ENCODE measurements at regions not wholly inside any gene's neighbourhood (a gene's known extent, or its start where the extent isn't known, plus 50 kb on each side); places are given as distances from the start of the nearest gene placed in this dataset.

GRCh38 chr6:156398371-156398770 lies 378.8 kb upstream of the ARID1B start:
- Histone ChIP-seq H3K4me2 (no peak overlapping the region), H3F3A (replicated peaks; ENCODE audit: low read depth) (no peaks in the 10 kb centered on the region), H3K79me2 (replicated peaks; ENCODE audit: insufficient read depth) (no peaks in the 10 kb centered on the region), H3K36me3 (ENCODE audit: insufficient read depth) (no peaks in the 10 kb centered on the region), H3K9me2 (ENCODE audit: insufficient read depth) (peaks cover 3% of the 10 kb centered on the region), H3K27me3 (ENCODE audit: insufficient read depth) (no peaks in the 10 kb centered on the region; the same call in 1 of the 2 replicates), H2AFZ (peak overlapping the region; percentile 90; the same call in 1 of the 2 replicates), H3K4me3 (no peak overlapping the region), H3K27ac (ENCODE audit: low read depth) (no peak overlapping the region), H3K4me1 (ENCODE audit: insufficient read depth) (peaks cover 23% of the 10 kb centered on the region), H4K20me1 (replicated peaks; ENCODE audit: insufficient read depth) (no peaks in the 10 kb centered on the region)
- Mint-ChIP-seq H3K27me3 (ENCODE audit: insufficient read depth, low read depth, poor library complexity) (no peaks in the 10 kb centered on the region), H3K36me3 (ENCODE audit: low read depth) (no peaks in the 10 kb centered on the region), H3K27ac (no peak overlapping the region), H3K9me3 (no peaks in the 10 kb centered on the region; the same call in 1 of the 3 replicates), H3K4me3 (no peak overlapping the region), H3K4me1 (peaks cover 23% of the 10 kb centered on the region)
- no peak for ATAC-seq
- TF ChIP-seq POLR2AphosphoS5 (IDR thresholded peaks at IDR 0.05; ENCODE audit: low read depth) (no peak), JUNB (IDR thresholded peaks at IDR 0.05; ENCODE audit: unreplicated experiment) (no peak), EZH2phosphoT487 (IDR thresholded peaks at IDR 0.05; ENCODE audit: unreplicated experiment) (no peak), ZNF114 (CRISPR knock-in tag; IDR thresholded peaks at IDR 0.05) (no peak), STAT1 (IDR thresholded peaks at IDR 0.05; ENCODE audit: unreplicated experiment) (no peak), REST (IDR thresholded peaks at IDR 0.05; ENCODE audit: unreplicated experiment) (no peak), NANOG (IDR thresholded peaks at IDR 0.05; ENCODE audit: borderline replicate concordance) (no peak), ZNF462 (CRISPR knock-in tag; IDR thresholded peaks at IDR 0.05) (no peak), CREB1 (CRISPR knock-in tag; IDR thresholded peaks at IDR 0.05; ENCODE audit: low read depth) (no peak), EZH2 (IDR thresholded peaks at IDR 0.05; ENCODE audit: low read depth, unreplicated experiment) (no peak), ZNF331 (CRISPR knock-in tag; IDR thresholded peaks at IDR 0.05; ENCODE audit: low read depth) (no peak)
- TF ChIP-seq, protein P1, sequence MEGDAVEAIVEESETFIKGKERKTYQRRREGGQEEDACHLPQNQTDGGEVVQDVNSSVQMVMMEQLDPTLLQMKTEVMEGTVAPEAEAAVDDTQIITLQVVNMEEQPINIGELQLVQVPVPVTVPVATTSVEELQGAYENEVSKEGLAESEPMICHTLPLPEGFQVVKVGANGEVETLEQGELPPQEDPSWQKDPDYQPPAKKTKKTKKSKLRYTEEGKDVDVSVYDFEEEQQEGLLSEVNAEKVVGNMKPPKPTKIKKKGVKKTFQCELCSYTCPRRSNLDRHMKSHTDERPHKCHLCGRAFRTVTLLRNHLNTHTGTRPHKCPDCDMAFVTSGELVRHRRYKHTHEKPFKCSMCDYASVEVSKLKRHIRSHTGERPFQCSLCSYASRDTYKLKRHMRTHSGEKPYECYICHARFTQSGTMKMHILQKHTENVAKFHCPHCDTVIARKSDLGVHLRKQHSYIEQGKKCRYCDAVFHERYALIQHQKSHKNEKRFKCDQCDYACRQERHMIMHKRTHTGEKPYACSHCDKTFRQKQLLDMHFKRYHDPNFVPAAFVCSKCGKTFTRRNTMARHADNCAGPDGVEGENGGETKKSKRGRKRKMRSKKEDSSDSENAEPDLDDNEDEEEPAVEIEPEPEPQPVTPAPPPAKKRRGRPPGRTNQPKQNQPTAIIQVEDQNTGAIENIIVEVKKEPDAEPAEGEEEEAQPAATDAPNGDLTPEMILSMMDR (conservative IDR thresholded peaks at IDR 0.05; ENCODE audit: low read depth in 2 of 2) = no peak
- TF ChIP-seq, protein P2, sequence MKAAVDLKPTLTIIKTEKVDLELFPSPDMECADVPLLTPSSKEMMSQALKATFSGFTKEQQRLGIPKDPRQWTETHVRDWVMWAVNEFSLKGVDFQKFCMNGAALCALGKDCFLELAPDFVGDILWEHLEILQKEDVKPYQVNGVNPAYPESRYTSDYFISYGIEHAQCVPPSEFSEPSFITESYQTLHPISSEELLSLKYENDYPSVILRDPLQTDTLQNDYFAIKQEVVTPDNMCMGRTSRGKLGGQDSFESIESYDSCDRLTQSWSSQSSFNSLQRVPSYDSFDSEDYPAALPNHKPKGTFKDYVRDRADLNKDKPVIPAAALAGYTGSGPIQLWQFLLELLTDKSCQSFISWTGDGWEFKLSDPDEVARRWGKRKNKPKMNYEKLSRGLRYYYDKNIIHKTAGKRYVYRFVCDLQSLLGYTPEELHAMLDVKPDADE (IDR thresholded peaks at IDR 0.05) = no peak
- no peak for DNase-seq (ENCODE audit: low spot score)

Data from GM23338 (cell line).